ENCODE measurements at regions not wholly inside any gene's neighbourhood (a gene's known extent, or its start where the extent isn't known, plus 50 kb on each side); places are given as distances from the start of the nearest gene placed in this dataset.

GRCh38 chr20:55099251-55099650 lies 623.9 kb downstream of the DOK5 start:
- Mint-ChIP-seq H3K27ac (no peak overlapping the region), H3K36me3 (no peaks in the 10 kb centered on the region), H3K27me3 (ENCODE audit: low read depth) (peaks cover 6% of the 10 kb centered on the region), H3K4me1 (peaks cover 12% of the 10 kb centered on the region), H3K9me3 (peaks cover 7% of the 10 kb centered on the region), H3K4me3 (no peak overlapping the region)
- DNase-seq (ENCODE audit: low spot score in 2 of 2, unreplicated experiment in 2 of 2) = no peak
- TF ChIP-seq CTCF (IDR thresholded peaks at IDR 0.05; ENCODE audit: unreplicated experiment) = no peak

GRCh38 chr20:55097621-55098020 lies 622.2 kb downstream of the DOK5 start:
- no peaks in the 10 kb centered on the region for H3K36me3 Mint-ChIP-seq
- DNase-seq (ENCODE audit: low spot score in 2 of 2, unreplicated experiment in 2 of 2) = no peak
- peaks cover 6% of the 10 kb centered on the region for H3K27me3 Mint-ChIP-seq (ENCODE audit: low read depth)
- no peak for TF ChIP-seq CTCF (IDR thresholded peaks at IDR 0.05; ENCODE audit: unreplicated experiment)
- H3K4me1 Mint-ChIP-seq = peaks cover 8% of the 10 kb centered on the region
- H3K9me3 Mint-ChIP-seq = peaks cover 7% of the 10 kb centered on the region
- no peak overlapping the region for H3K4me3 Mint-ChIP-seq
- H3K27ac Mint-ChIP-seq = no peak overlapping the region

GRCh38 chr20:55095745-55096400 lies 620.5 kb downstream of the DOK5 start:
- TF ChIP-seq CTCF (IDR thresholded peaks at IDR 0.05; ENCODE audit: unreplicated experiment) = no peak
- no peak overlapping the region for H3K4me3 Mint-ChIP-seq
- no peak for DNase-seq (ENCODE audit: low spot score in 2 of 2, unreplicated experiment in 2 of 2)
- no peak overlapping the region for H3K27ac Mint-ChIP-seq
- peaks cover 5% of the 10 kb centered on the region for H3K9me3 Mint-ChIP-seq
- peaks cover 8% of the 10 kb centered on the region for H3K4me1 Mint-ChIP-seq
- H3K27me3 Mint-ChIP-seq (ENCODE audit: low read depth) = peaks cover 6% of the 10 kb centered on the region
- no peaks in the 10 kb centered on the region for H3K36me3 Mint-ChIP-seq

- Mint-ChIP-seq H3K4me1 (peaks cover 8% of the 10 kb centered on the region), H3K9me3 (peaks cover 5% of the 10 kb centered on the region), H3K27me3 (ENCODE audit: low read depth) (peaks cover 6% of the 10 kb centered on the region), H3K36me3 (no peaks in the 10 kb centered on the region), H3K4me3 (no peak overlapping the region), H3K27ac (no peak overlapping the region)
- TF ChIP-seq CTCF (IDR thresholded peaks at IDR 0.05; ENCODE audit: unreplicated experiment) = no peak
- no peak for DNase-seq (ENCODE audit: low spot score in 2 of 2, unreplicated experiment in 2 of 2)
Observed at GRCh38 chr20:55094353-55094861, 619.0 kb downstream of the DOK5 start.

- Mint-ChIP-seq H3K4me3 (no peak overlapping the region), H3K27me3 (ENCODE audit: low read depth) (no peaks in the 10 kb centered on the region), H3K27ac (no peak overlapping the region), H3K36me3 (no peaks in the 10 kb centered on the region), H3K9me3 (peaks cover 5% of the 10 kb centered on the region), H3K4me1 (no peaks in the 10 kb centered on the region)
- TF ChIP-seq CTCF (IDR thresholded peaks at IDR 0.05; ENCODE audit: unreplicated experiment) = no peak
- DNase-seq (ENCODE audit: low spot score in 2 of 2, unreplicated experiment in 2 of 2) = no peak
Observed at GRCh38 chr20:55090286-55090685, 614.9 kb downstream of the DOK5 start.

Measured in mesothelial cell of epicardium (in vitro differentiated cells).